Lung (tissue), 11 donors: ENCODE measurements at regions not wholly inside any gene's neighbourhood (a gene's known extent, or its start where the extent isn't known, plus 50 kb on each side); places are given as distances from the start of the nearest gene placed in this dataset.
"Not testable (repeated sequence)": the region's sequence is repeated elsewhere in the genome, so short reads cannot be mapped to it uniquely, and the experiment has no call there.

ENCODE experiments used
- ATAC-seq: fragments of 200-7000 bp; cut with Tn5 transposase; one replicate; pipeline ENCODE4 v1.9.1; 2020; ENCODE audit warnings: moderate number of reproducible peaks; ENCODE audit not compliant: insufficient read depth, low FRiP score
- DNase-seq, 3 donors: peaks; one replicate each; pipeline ENCODE4 v3.0.0-alpha.2; 2013 to 2017
- H3K27ac ChIP-seq, 2 donors: one replicate each; pipeline ENCODE4 v1.5.1; 2013; ENCODE audit warnings: mild to moderate bottlenecking in 2 of 2, moderate library complexity in 2 of 2, control low read depth in 1 of 2, inconsistent platforms in 1 of 2, low read depth in 1 of 2, low read length in 1 of 2
- H3K27me3 ChIP-seq, 3 donors: one replicate each; pipeline ENCODE4 v1.5.1; 2013; ENCODE audit warnings: low read length in 2 of 3; ENCODE audit not compliant: control insufficient read depth in 3 of 3, insufficient read depth in 3 of 3
- H3K36me3 ChIP-seq, 4 donors: one replicate each; pipeline ENCODE4 v1.5.1; 2013; ENCODE audit warnings: low read length in 4 of 4, mild to moderate bottlenecking in 1 of 4, moderate library complexity in 1 of 4; ENCODE audit not compliant: control insufficient read depth in 4 of 4, insufficient read depth in 4 of 4
- H3K4me1 ChIP-seq, 5 donors: one replicate each; pipeline ENCODE4 v1.5.1; 2013; ENCODE audit warnings: low read length in 5 of 5, mild to moderate bottlenecking in 2 of 5, moderate library complexity in 1 of 5; ENCODE audit not compliant: control insufficient read depth in 5 of 5, insufficient read depth in 5 of 5
- H3K4me3 ChIP-seq: one replicate; pipeline ENCODE4 v1.5.1; 2013; ENCODE audit warnings: mild to moderate bottlenecking, control low read depth, moderate library complexity
- H3K9ac ChIP-seq, 2 donors: one replicate each; pipeline ENCODE4 v1.5.1; 2013; ENCODE audit warnings: low read length in 2 of 2, control low read depth in 1 of 2; ENCODE audit not compliant: insufficient read depth in 1 of 2
- H3K9me3 ChIP-seq, 4 donors: one replicate each; pipeline ENCODE4 v1.5.1; 2013; ENCODE audit warnings: low read length in 3 of 4, mild to moderate bottlenecking in 1 of 4, moderate library complexity in 1 of 4; ENCODE audit not compliant: control insufficient read depth in 4 of 4, insufficient read depth in 3 of 4
- WGBS, 2 donors: extraction: QIAGEN DNeasy Blood & Tissue Kit; methylation state at CpG; one replicate each; pipeline ENCODE4 v1.1.7; 2013; 5-methylcytosine and 5-hydroxymethylcytosine counted together
- TF ChIP-seq, protein P1 (sequence below): IDR thresholded peaks from 2 replicates; pipeline ENCODE4 v1.5.1; 2012; ENCODE audit warnings: mild to moderate bottlenecking; ENCODE audit errors: control extremely low read depth, extremely low read depth
- donor health status: control.
- donor health status: control.
- donor health status: Bipolar disorder and iron deficiency.
- donor health status: healthy.
- donor health status: DM: yes; HTN: yes; CAD: no.

DNA sequence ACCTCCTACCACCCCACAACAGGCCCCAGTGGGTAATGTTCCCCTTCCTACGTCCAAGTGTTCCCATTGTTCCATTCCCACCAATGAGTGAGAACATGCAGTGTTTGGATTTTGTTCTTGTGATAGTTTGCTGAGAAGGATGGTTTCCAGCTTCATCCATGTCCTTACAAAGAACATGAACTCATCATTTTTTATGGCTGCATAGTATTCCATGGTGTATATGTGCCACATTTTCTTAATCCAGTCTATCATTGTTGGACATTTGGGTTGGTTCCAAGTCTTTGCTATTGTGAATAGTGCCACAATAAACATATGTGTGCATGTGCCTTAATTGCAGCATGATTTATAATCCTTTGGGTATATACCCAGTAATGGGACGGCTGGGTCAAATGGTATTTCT is 81.6 kb downstream of the P2RY10 start:
- H3K4me1 ChIP-seq, H3K27ac ChIP-seq, ATAC-seq, H3K27me3 ChIP-seq, H3K9ac ChIP-seq, DNase-seq, H3K36me3 ChIP-seq, H3K9me3 ChIP-seq, H3K4me3 ChIP-seq: not testable (repeated sequence)
- WGBS, 2 donors, result 83 to 100% methylated on average over 2 of the region's 2 CpGs

DNA sequence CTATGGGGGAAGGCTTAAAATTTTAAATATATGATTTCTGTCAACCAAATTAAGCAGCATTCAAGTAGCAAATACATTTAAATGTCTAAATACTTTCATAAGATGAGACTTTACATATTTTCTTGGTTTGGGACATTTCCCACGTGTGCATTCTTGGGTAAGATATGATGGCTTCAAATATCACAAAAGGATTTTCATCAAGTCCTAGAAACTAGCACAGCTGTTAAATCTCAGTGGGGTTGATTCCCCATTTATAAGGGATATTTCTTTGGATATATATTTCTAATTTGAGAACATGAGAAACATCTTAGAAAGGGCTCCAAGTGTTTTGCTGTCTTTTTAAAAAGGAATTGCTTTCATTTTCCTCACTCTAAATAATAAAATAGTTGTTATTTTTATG is 90.2 kb downstream of the P2RY10 start:
- ATAC-seq, result no peak
- Histone ChIP-seq H3K9me3 (peaks cover 0 to 2% (median 0%) of the 10 kb centered on the region in 4 donors), H3K36me3 (no peaks in the 10 kb centered on the region), H3K27ac (no peak overlapping the region), H3K4me3 (no peak overlapping the region), H3K27me3 (no peaks in the 10 kb centered on the region), H3K4me1 (no peaks in the 10 kb centered on the region), H3K9ac (no peak overlapping the region)
- TF ChIP-seq, protein P1, sequence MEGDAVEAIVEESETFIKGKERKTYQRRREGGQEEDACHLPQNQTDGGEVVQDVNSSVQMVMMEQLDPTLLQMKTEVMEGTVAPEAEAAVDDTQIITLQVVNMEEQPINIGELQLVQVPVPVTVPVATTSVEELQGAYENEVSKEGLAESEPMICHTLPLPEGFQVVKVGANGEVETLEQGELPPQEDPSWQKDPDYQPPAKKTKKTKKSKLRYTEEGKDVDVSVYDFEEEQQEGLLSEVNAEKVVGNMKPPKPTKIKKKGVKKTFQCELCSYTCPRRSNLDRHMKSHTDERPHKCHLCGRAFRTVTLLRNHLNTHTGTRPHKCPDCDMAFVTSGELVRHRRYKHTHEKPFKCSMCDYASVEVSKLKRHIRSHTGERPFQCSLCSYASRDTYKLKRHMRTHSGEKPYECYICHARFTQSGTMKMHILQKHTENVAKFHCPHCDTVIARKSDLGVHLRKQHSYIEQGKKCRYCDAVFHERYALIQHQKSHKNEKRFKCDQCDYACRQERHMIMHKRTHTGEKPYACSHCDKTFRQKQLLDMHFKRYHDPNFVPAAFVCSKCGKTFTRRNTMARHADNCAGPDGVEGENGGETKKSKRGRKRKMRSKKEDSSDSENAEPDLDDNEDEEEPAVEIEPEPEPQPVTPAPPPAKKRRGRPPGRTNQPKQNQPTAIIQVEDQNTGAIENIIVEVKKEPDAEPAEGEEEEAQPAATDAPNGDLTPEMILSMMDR, result no peak
- WGBS, 2 donors, result 19 to 29% methylated on average over 1 of the region's 1 CpG
- DNase-seq, result no peak

DNA sequence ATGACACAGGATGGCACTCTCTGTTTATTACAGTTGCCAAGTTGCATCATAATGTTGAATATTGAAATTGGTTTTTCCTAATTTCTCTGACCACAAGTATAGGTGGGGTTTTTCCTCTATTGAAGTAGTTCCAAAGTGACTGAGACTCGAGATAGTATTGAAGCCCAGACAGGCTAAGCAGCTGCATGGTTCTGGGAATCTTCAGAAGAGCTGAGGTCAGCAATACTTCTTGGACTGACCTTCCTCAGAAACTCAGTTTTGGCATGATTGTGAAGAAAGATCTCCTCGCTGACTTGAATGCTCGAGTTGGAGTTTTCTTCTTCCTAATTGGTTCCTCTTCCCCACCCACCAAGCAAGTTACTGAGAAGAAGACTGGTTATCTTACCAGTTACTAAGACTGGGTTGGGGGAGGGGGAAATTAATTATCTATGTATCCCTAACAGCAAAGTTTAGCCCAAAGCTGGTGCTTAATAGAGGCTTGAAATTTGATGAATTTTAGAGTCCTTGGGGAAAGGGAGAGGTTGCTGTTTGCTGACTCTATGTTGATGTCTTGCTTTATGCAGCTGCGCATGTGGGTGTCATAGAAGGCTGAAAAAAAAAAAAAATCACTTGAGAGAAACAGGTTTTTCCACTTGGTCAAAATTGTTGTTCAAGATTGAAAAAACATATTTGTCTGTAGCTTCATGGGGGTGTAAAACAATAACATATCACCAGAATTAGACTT is 91.1 kb downstream of the P2RY10 start:
- Histone ChIP-seq H3K9ac (no peak overlapping the region), H3K27me3 (no peaks in the 10 kb centered on the region), H3K9me3 (peaks cover 0 to 2% (median 0%) of the 10 kb centered on the region in 4 donors), H3K4me1 (no peaks in the 10 kb centered on the region), H3K27ac (no peak overlapping the region), H3K36me3 (no peaks in the 10 kb centered on the region), H3K4me3 (no peak overlapping the region)
- WGBS, 2 donors, result 32 to 42% methylated on average over 4 of the region's 4 CpGs
- DNase-seq (peak in 1 of 3 donors; percentile 0), ATAC-seq (no peak)
- TF ChIP-seq, protein P1, result no peak

GRCh38 chrX:79065696-79066095 is 78.8 kb upstream of the GPR174 start:
- no peaks in the 10 kb centered on the region for H3K9me3 ChIP-seq
- no peak overlapping the region for H3K9ac ChIP-seq
- no peaks in the 10 kb centered on the region for H3K27me3 ChIP-seq
- H3K4me3 ChIP-seq, result no peak overlapping the region
- DNase-seq, result no peak
- 49 to 70% methylated on average over 5 of the region's 5 CpGs for WGBS, 2 donors
- TF ChIP-seq, protein P1, result no peak
- H3K36me3 ChIP-seq, result no peaks in the 10 kb centered on the region
- no peak for ATAC-seq
- H3K4me1 ChIP-seq, result no peaks in the 10 kb centered on the region
- H3K27ac ChIP-seq, result no peak overlapping the region
